Gastrocnemius medialis (tissue), 4 donors: ENCODE measurements at regions not wholly inside any gene's neighbourhood (a gene's known extent, or its start where the extent isn't known, plus 50 kb on each side); places are given as distances from the start of the nearest gene placed in this dataset.

Experiments used
- CTCF ChIP-seq, 5 experiments: fragments of 450-650 bp in 3 of 5; fragments of 200-600 bp in 2 of 5; sonication (generic) in 2 of 5; IDR thresholded peaks in 4 of 5; conservative IDR thresholded peaks in 1 of 5; 1 replicate in 4 of 5; 2 replicates in 1 of 5; pipeline ENCODE4 v1.5.1; 2016 to 2019; ENCODE audit warnings: antibody characterized with exemption in 5 of 5, mild to moderate bottlenecking in 3 of 5, moderate library complexity in 3 of 5
- POLR2A ChIP-seq, 2 donors: fragments of 450-650 bp; IDR thresholded peaks; one replicate each; pipeline ENCODE4 v1.6.1; 2017; ENCODE audit warnings: antibody characterized with exemption in 2 of 2, mild to moderate bottlenecking in 2 of 2, moderate library complexity in 2 of 2

GRCh38 chr19:31530781-31531180 lies 181.5 kb upstream of the TSHZ3 start:
- no peak for TF ChIP-seq CTCF (IDR thresholded peaks at IDR 0.05 in 4 of 5, conservative IDR thresholded peaks at IDR 0.05 in 1 of 5)
- no peak for TF ChIP-seq POLR2A (IDR thresholded peaks at IDR 0.05)
